Erythroblast (primary cell): ENCODE measurements at regions not wholly inside any gene's neighbourhood (a gene's known extent, or its start where the extent isn't known, plus 50 kb on each side); places are given as distances from the start of the nearest gene placed in this dataset.
"Not testable (repeated sequence)": the region's sequence is repeated elsewhere in the genome, so short reads cannot be mapped to it uniquely, and the experiment has no call there.

Experiments
- DNase-seq, 2 experiments: peaks; one replicate each; lab custom pipeline; 2025; lab: John Stamatoyannopoulos, UW
- GATA1 ChIP-seq: IDR thresholded peaks from 2 replicates; pipeline ENCODE4 v1.6.1; 2011; ENCODE audit warnings: low read depth, mild to moderate bottlenecking, control low read depth, low read length, moderate library complexity
- POLR2A ChIP-seq: IDR thresholded peaks from 2 replicates; pipeline ENCODE4 v1.6.1; 2011; ENCODE audit warnings: mild to moderate bottlenecking, low read length

DNA sequence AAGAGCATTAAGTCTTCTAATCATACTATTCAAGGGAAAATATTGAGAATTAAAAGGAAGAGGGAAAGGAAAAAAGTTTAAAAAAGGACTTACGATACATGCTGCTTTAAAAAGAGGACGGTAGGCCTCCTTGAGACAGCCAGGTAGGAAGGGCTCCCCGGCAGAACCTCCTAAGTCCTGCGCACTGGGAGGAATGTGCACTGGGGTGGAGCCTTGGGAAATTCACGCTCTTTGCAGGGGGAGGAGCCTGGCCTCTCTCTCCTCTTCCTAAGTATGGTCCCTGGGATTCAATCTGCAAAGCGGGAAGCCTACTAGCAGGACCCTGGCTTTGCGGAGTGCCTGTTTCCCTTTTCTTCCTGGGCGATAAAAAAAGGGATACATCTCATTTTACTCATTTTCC lies 553.0 kb downstream of the RPS29 start:
- TF ChIP-seq POLR2A (no peak), GATA1 (no peak)
- no peak for DNase-seq

- not testable (repeated sequence) for DNase-seq
Observed at GRCh38 chr14:49031710-49032109, 554.5 kb downstream of the RPS29 start.

DNA sequence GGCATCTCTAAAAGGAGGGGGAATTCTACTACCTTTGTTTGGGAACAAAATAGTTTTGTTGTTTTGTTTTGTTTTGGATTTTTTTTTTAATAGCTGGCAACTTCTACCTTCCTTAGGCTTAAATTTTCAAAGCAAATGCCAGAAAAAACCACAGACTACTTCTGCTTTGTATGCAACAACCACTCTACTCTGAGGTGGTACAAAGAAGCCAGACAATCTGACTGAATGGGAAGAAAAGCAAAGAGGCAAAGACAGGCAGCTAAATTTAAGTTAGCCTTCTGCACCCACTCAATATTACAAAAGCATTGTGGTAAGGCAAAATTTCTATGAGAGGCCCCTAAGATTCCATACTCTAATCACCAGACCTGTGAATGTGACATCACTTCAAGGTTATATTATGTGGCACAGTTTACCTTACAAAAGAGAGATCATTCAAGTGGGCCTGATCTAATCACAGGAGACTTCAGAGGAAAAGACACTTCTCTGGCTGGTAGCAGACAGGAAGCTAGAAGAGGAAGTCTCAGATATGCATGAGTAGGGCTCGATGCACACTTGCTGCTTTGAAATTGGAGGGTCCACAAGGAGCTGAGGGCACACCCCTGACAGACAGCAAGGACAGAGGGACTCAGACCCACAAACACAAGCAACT lies 566.6 kb downstream of the RPS29 start:
- no peak for TF ChIP-seq POLR2A
- no peak for TF ChIP-seq GATA1
- no peak for DNase-seq

DNA sequence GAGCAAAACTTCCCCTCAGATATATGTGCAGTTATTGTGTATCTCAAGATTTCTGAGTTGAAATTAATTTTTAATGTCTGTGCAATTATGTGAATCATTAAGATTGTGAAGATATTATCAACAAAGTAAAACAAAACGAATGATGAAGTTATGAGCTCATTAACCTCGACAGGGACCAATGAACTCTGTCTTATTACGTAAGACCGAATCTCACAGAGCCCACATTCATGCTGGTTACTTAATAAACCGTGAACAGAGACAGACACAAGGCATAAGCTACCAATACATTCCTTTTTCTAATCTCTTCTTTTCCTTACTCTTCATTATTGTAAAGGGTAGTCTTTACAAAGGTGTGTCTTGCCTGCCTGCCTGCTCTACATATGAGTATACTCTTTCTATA lies 568.7 kb downstream of the RPS29 start:
- DNase-seq = no peak
- no peak for TF ChIP-seq POLR2A
- no peak for TF ChIP-seq GATA1

DNA sequence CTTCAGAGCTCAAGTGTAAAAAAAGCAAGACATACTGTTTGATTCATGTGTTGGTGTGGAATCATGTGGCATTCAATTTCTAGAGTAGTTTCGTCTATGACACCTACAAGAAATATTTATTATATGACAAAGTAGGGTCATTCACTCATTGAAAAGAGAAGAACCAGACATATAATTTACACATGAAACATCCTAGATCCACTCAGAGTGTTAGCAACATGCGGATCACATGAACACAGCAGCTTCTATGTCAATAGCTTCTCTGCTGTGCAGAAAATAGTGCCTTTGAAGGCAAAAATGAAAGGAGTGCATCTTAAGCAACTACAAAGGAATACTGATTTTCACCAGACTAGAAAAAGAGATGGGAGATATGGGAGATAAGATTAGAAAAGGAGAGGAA lies 569.8 kb downstream of the RPS29 start:
- TF ChIP-seq POLR2A (no peak), GATA1 (no peak)
- DNase-seq = no peak

GRCh38 chr14:49014476-49014875 lies 571.7 kb downstream of the RPS29 start:
- DNase-seq = no peak
- TF ChIP-seq GATA1 (no peak), POLR2A (no peak)

DNA sequence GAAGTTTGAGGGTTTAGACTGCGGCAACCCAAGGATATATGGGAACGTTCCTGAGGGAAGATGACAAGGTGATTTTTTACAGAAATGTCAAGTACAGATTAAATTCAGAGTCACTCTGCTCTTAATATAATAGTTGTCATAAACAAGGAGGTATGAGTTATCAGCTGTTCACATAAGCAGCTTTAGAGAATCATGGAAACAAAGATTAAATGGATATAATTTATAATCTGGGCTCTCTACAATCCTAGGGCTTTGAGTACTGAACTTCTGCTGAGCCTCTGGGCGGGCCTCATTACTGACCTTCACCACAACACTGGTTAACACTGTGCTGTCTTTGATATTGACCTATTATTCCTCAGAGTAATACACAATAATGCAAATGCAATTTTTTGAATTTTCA lies 577.8 kb downstream of the RPS29 start:
- TF ChIP-seq GATA1 (no peak), POLR2A (no peak)
- DNase-seq = no peak

DNA sequence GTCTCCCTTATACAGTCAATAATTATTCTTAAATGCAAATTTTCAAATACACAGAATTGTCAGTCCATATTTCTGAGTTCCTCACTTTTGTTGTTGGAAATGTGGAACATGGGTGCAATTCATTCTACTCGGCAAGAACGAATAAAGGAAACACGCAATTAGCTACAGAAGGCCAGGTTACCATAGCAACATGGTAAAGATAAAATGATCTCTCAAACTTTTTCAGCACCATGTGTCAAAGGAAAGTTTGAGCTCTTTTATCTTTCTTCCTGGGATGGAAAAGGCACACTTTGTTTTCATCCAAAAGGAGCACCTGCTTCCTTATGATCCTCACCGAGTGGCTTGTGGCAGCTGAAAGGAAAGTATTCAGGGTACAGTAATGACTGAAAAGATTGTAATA lies 595.0 kb downstream of the RPS29 start:
- TF ChIP-seq GATA1 (no peak), POLR2A (no peak)

GRCh38 chr14:48983351-48983888 lies 602.8 kb downstream of the RPS29 start:
- no peak for DNase-seq

More for the DNA sequence above, 595.0 kb downstream of the RPS29 start:
- no peak for DNase-seq

DNA sequence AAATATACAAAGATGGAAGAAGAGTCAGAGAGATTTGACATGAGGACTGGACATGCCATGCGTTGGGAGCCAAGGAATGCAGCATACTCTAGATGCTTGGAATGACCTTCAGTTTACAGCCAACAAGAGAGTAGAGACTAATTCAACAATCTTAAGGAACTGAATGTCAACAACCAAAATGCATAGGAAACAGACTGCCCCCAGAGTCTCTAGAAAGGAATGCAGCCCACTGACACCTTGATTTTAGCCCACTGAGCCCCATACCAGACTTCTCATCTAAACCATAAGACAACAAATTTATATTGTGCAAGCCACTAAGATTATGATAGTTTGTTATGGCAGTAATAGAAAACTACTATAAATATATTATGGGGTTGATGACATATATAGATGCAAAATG lies 611.2 kb downstream of the RPS29 start:
- DNase-seq = no peak
- no peak for TF ChIP-seq GATA1
- TF ChIP-seq POLR2A = no peak

More at GRCh38 chr14:48983351-48983888, 602.8 kb downstream of the RPS29 start:
- no peak for TF ChIP-seq POLR2A
- no peak for TF ChIP-seq GATA1

- TF ChIP-seq GATA1 = no peak
- TF ChIP-seq POLR2A = no peak
- DNase-seq = no peak
Observed at GRCh38 chr14:48973151-48973550, 613.0 kb downstream of the RPS29 start.

- TF ChIP-seq POLR2A (no peak), GATA1 (no peak)
- DNase-seq = no peak
Observed at GRCh38 chr14:48970943-48971342, 615.2 kb downstream of the RPS29 start.

DNA sequence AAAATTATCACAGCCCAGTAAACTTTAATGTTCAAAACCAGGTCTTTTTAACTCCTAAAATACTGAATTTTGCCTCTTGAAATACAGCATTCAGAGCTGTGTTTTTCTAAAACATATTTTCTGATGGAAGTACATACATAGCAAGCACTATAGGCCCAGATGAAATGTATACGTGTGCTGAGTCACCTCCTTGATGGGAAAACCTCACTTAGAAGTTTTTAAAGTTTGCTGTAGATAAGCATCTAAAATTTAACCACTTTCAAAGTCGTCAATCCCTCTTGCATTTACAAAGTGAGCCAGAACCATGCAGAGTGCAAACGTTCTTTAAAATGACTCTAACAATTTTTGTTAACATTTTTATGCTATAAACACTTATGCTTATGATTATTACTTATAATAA lies 618.8 kb downstream of the RPS29 start:
- TF ChIP-seq POLR2A (no peak), GATA1 (no peak)
- no peak for DNase-seq

DNA sequence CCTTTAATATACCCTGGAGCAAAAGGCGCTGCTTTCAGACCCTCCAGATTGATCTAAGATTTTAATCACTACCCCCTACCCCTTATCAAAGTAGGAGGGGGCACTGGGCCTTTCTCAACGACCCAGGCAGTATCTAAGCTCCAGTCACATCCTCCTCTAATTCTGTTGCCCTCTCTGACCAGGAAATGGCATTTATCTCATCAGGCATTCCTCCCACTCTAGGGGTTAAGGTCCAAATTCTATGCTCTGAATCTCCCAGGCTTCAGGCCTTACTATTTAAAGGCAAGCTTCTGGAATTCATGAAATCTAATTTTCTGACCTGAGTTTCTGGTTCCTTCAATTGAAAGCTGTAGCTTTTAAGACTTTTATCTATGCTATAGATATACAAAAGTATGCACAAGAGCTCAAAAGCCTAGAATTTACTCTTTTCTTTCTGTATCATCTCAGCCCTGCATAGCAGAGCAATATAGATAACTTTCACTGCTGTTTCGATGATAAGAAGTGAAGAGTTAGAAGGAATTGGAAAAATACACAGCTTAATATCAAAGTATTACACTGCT lies 622.9 kb downstream of the RPS29 start:
- TF ChIP-seq POLR2A = no peak
- TF ChIP-seq GATA1 = no peak

GRCh38 chr14:48957486-48957885 lies 628.7 kb downstream of the RPS29 start:
- TF ChIP-seq POLR2A = no peak
- no peak for DNase-seq

More for the DNA sequence above, 622.9 kb downstream of the RPS29 start:
- no peak for DNase-seq
